ENCODE measurements at regions not wholly inside any gene's neighbourhood (a gene's known extent, or its start where the extent isn't known, plus 50 kb on each side); places are given as distances from the start of the nearest gene placed in this dataset.
"Not testable (repeated sequence)": the region's sequence is repeated elsewhere in the genome, so short reads cannot be mapped to it uniquely, and the experiment has no call there.

- no peak for DNase-seq
Measured at GRCh38 chr7:124208173-124208572, 175.3 kb upstream of the TMEM229A start.

- DNase-seq, result no peak
Measured at GRCh38 chr7:124205526-124205925, 172.7 kb upstream of the TMEM229A start.

GRCh38 chr7:124202546-124202945 lies 169.7 kb upstream of the TMEM229A start:
- no peak for DNase-seq

- no peak for DNase-seq
Measured at GRCh38 chr7:124201768-124202349, 169.0 kb upstream of the TMEM229A start.

GRCh38 chr7:124196519-124196918 lies 163.7 kb upstream of the TMEM229A start:
- DNase-seq, result no peak

GRCh38 chr7:124192885-124193284 lies 160.0 kb upstream of the TMEM229A start:
- DNase-seq, result no peak

GRCh38 chr7:124191713-124192112 lies 158.8 kb upstream of the TMEM229A start:
- no peak for DNase-seq

GRCh38 chr7:124191030-124191429 lies 158.2 kb upstream of the TMEM229A start:
- no peak for DNase-seq

GRCh38 chr7:124188576-124188975 lies 155.7 kb upstream of the TMEM229A start:
- no peak for DNase-seq

GRCh38 chr7:124187962-124188361 lies 155.1 kb upstream of the TMEM229A start:
- no peak for DNase-seq

- no peak for DNase-seq
Measured at GRCh38 chr7:124183649-124184048, 150.8 kb upstream of the TMEM229A start.

GRCh38 chr7:124179641-124180040 lies 146.8 kb upstream of the TMEM229A start:
- DNase-seq, result no peak

GRCh38 chr7:124177891-124178290 lies 145.0 kb upstream of the TMEM229A start:
- DNase-seq, result no peak

- not testable (repeated sequence) for DNase-seq
Measured at GRCh38 chr7:124171812-124172211, 138.9 kb upstream of the TMEM229A start.

- DNase-seq, result peak; percentile 4
Measured at GRCh38 chr7:124171068-124171467, 138.2 kb upstream of the TMEM229A start.

GRCh38 chr7:124168616-124169015 lies 135.7 kb upstream of the TMEM229A start:
- DNase-seq, result no peak

- no peak for DNase-seq
Measured at GRCh38 chr7:124162667-124163066, 129.8 kb upstream of the TMEM229A start.

GRCh38 chr7:124155432-124156022 lies 122.7 kb upstream of the TMEM229A start:
- DNase-seq, result peak; percentile 7

GRCh38 chr7:124152859-124153692 lies 120.2 kb upstream of the TMEM229A start:
- DNase-seq, result no peak

- DNase-seq, result no peak
Measured at GRCh38 chr7:124137664-124138063, 104.8 kb upstream of the TMEM229A start.

GRCh38 chr7:124124201-124124600 lies 91.3 kb upstream of the TMEM229A start:
- no peak for DNase-seq

GRCh38 chr7:124120911-124121310 lies 88.0 kb upstream of the TMEM229A start:
- no peak for DNase-seq

- DNase-seq, result no peak
Measured at GRCh38 chr7:124113045-124113444, 80.2 kb upstream of the TMEM229A start.

GRCh38 chr7:124106575-124106974 lies 73.7 kb upstream of the TMEM229A start:
- DNase-seq, result no peak
